ENCODE measurements at regions not wholly inside any gene's neighbourhood (a gene's known extent, or its start where the extent isn't known, plus 50 kb on each side); places are given as distances from the start of the nearest gene placed in this dataset.

- no peak for TF ChIP-seq CTCF (IDR thresholded peaks at IDR 0.05; ENCODE audit: insufficient read depth, low read depth, low read length)
- ChIA-PET POLR2A (no interaction called here), CTCF (no interaction called here)
- no peak overlapping the region for H3K4me3 ChIP-seq (ENCODE audit: low read depth, low read length)
- DNase-seq (ENCODE audit: low read depth) = no peak
- no peaks in the 10 kb centered on the region for H3K27me3 ChIP-seq (ENCODE audit: control insufficient read depth, insufficient read depth, low read length)
- no peaks in the 10 kb centered on the region for H3K36me3 ChIP-seq (ENCODE audit: control insufficient read depth, insufficient read depth, low read length)
These were observed 137.7 kb upstream of the HDDC2 start for GRCh38 chr6:125439512-125439911.

- DNase-seq (ENCODE audit: low read depth) = no peak
- POLR2A ChIA-PET = no interaction called here
- CTCF ChIA-PET = no interaction called here
- Histone ChIP-seq H3K4me3 (ENCODE audit: low read depth, low read length) (no peak overlapping the region), H3K27me3 (ENCODE audit: control insufficient read depth, insufficient read depth, low read length) (no peaks in the 10 kb centered on the region), H3K36me3 (ENCODE audit: control insufficient read depth, insufficient read depth, low read length) (no peaks in the 10 kb centered on the region)
- no peak for TF ChIP-seq CTCF (IDR thresholded peaks at IDR 0.05; ENCODE audit: insufficient read depth, low read depth, low read length)
These were observed 142.5 kb upstream of the HDDC2 start for GRCh38 chr6:125444006-125444923.

DNA sequence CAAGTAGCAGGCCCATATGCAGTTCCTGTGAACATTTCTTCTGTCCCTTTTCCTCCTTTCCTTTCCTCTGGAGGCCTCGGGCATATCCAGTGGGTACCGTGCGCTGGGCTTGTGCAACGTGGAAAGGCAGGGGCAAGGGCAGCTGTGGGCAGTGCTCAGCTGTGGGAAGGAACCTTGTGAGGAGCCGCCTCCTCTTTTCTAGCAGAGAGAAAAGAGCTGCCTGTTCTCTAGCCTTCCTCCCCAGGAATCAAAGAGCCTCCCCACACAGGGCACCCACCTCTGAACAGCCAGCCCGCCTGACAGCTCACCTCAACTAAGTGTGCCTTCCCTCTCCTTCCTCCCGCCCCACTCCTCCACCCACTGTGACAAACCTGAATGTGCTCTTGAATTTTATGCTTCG lies 143.3 kb upstream of the HDDC2 start:
- CTCF ChIA-PET = no interaction called here
- POLR2A ChIA-PET = no interaction called here
- H3K4me3 ChIP-seq (ENCODE audit: low read depth, low read length) = no peak overlapping the region
- TF ChIP-seq CTCF (IDR thresholded peaks at IDR 0.05; ENCODE audit: insufficient read depth, low read depth, low read length) = no peak
- no peak for DNase-seq (ENCODE audit: low read depth)
- no peaks in the 10 kb centered on the region for H3K36me3 ChIP-seq (ENCODE audit: control insufficient read depth, insufficient read depth, low read length)
- H3K27me3 ChIP-seq (ENCODE audit: control insufficient read depth, insufficient read depth, low read length) = no peaks in the 10 kb centered on the region

DNA sequence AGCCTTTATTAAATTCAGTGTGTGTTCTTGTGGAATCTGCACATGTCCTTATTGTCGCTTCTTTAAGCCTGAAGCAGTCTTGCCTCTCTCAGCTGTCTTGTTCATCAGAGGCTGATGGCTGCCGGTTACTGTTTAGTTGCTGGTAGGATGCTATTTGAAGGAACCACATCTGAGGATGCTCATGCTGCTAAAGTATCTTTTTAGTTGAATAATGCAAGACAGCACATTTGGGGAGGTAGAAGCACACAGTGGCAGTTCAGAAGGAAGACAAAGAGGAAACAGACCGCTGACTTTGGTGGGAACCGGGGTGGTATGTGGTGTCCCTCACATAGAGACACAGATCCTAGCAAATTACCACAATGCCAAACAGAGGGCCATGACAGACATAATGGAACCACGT lies 144.2 kb upstream of the HDDC2 start:
- ChIA-PET POLR2A (no interaction called here), CTCF (no interaction called here)
- Histone ChIP-seq H3K27me3 (ENCODE audit: control insufficient read depth, insufficient read depth, low read length) (no peaks in the 10 kb centered on the region), H3K36me3 (ENCODE audit: control insufficient read depth, insufficient read depth, low read length) (no peaks in the 10 kb centered on the region), H3K4me3 (ENCODE audit: low read depth, low read length) (no peak overlapping the region)
- no peak for TF ChIP-seq CTCF (IDR thresholded peaks at IDR 0.05; ENCODE audit: insufficient read depth, low read depth, low read length)
- DNase-seq (ENCODE audit: low read depth) = no peak

DNA sequence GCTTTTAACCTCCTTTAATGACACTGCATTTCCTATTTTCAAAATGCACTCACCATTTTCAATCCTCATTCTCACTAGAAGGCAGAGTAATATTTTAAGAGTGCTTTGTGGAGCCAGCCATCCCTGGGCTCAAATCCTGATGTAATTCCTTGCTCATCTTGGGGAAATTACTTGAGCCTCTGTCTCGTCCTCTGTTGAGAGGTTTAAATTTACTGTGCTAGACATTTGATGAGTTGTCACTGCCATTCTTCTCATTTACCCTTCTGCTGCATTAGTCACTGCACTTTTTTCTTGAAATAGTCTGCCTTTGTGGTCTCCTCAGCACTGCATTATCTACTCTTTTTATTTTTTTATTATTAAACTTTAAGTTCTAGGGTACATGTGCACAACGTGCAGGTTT lies 150.0 kb upstream of the HDDC2 start:
- ChIA-PET POLR2A (no interaction called here), CTCF (no interaction called here)
- DNase-seq (ENCODE audit: low read depth) = no peak
- Histone ChIP-seq H3K4me3 (ENCODE audit: low read depth, low read length) (no peak overlapping the region), H3K36me3 (ENCODE audit: control insufficient read depth, insufficient read depth, low read length) (no peaks in the 10 kb centered on the region), H3K27me3 (ENCODE audit: control insufficient read depth, insufficient read depth, low read length) (no peaks in the 10 kb centered on the region)
- no peak for TF ChIP-seq CTCF (IDR thresholded peaks at IDR 0.05; ENCODE audit: insufficient read depth, low read depth, low read length)
